Lower leg skin (tissue), 3 donors: ENCODE measurements at regions not wholly inside any gene's neighbourhood (a gene's known extent, or its start where the extent isn't known, plus 50 kb on each side); places are given as distances from the start of the nearest gene placed in this dataset.

Source experiments
- POLR2A ChIP-seq, 2 donors: fragments of 450-650 bp; IDR thresholded peaks; one replicate each; pipeline ENCODE4 v1.6.1; 2016 to 2017; ENCODE audit warnings: antibody characterized with exemption in 2 of 2, mild to moderate bottlenecking in 1 of 2, moderate library complexity in 1 of 2
- TF ChIP-seq, protein P1 (sequence below), 3 donors: fragments of 450-650 bp; IDR thresholded peaks; one replicate each; pipeline ENCODE4 v1.5.1; 2016; ENCODE audit warnings: antibody characterized with exemption in 3 of 3, mild to moderate bottlenecking in 3 of 3, moderate library complexity in 2 of 3

DNA sequence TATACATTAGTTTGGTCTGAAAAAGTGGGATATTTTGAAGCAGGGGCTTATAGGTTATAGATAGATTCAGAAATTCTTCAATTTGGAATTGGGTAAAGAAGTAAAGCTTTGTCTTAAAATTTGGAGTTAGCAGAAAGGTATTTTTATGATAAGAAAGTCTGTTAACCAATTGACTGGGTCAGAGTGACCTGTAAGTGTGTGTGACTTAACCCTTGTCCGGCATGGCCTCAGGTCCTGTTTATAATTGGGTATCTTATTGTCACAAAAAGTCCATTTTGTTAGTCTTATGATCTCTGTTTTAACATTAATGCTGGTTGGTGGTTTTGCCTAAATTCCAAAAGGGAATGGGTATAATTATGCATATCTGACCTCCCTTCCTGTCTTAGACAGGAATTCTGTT, 444.2 kb upstream of the NAALADL2 start:
- TF ChIP-seq, protein P1, sequence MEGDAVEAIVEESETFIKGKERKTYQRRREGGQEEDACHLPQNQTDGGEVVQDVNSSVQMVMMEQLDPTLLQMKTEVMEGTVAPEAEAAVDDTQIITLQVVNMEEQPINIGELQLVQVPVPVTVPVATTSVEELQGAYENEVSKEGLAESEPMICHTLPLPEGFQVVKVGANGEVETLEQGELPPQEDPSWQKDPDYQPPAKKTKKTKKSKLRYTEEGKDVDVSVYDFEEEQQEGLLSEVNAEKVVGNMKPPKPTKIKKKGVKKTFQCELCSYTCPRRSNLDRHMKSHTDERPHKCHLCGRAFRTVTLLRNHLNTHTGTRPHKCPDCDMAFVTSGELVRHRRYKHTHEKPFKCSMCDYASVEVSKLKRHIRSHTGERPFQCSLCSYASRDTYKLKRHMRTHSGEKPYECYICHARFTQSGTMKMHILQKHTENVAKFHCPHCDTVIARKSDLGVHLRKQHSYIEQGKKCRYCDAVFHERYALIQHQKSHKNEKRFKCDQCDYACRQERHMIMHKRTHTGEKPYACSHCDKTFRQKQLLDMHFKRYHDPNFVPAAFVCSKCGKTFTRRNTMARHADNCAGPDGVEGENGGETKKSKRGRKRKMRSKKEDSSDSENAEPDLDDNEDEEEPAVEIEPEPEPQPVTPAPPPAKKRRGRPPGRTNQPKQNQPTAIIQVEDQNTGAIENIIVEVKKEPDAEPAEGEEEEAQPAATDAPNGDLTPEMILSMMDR (IDR thresholded peaks at IDR 0.05), result no peak
- TF ChIP-seq POLR2A (IDR thresholded peaks at IDR 0.05), result no peak
